Lung (tissue), 11 donors: ENCODE measurements at regions not wholly inside any gene's neighbourhood (a gene's known extent, or its start where the extent isn't known, plus 50 kb on each side); places are given as distances from the start of the nearest gene placed in this dataset.
A peak's percentile ranks its signal among the peaks of the same experiment; 100 is the strongest.

Experiments used
- ATAC-seq: fragments of 200-7000 bp; cut with Tn5 transposase; one replicate; pipeline ENCODE4 v1.9.1; 2020; ENCODE audit warnings: moderate number of reproducible peaks; ENCODE audit not compliant: insufficient read depth, low FRiP score
- DNase-seq, 3 donors: peaks; one replicate each; pipeline ENCODE4 v3.0.0-alpha.2; 2013 to 2017
- H3K27ac ChIP-seq, 2 donors: one replicate each; pipeline ENCODE4 v1.5.1; 2013; ENCODE audit warnings: mild to moderate bottlenecking in 2 of 2, moderate library complexity in 2 of 2, control low read depth in 1 of 2, inconsistent platforms in 1 of 2, low read depth in 1 of 2, low read length in 1 of 2
- H3K27me3 ChIP-seq, 3 donors: one replicate each; pipeline ENCODE4 v1.5.1; 2013; ENCODE audit warnings: low read length in 2 of 3; ENCODE audit not compliant: control insufficient read depth in 3 of 3, insufficient read depth in 3 of 3
- H3K36me3 ChIP-seq, 4 donors: one replicate each; pipeline ENCODE4 v1.5.1; 2013; ENCODE audit warnings: low read length in 4 of 4, mild to moderate bottlenecking in 1 of 4, moderate library complexity in 1 of 4; ENCODE audit not compliant: control insufficient read depth in 4 of 4, insufficient read depth in 4 of 4
- H3K4me1 ChIP-seq, 5 donors: one replicate each; pipeline ENCODE4 v1.5.1; 2013; ENCODE audit warnings: low read length in 5 of 5, mild to moderate bottlenecking in 2 of 5, moderate library complexity in 1 of 5; ENCODE audit not compliant: control insufficient read depth in 5 of 5, insufficient read depth in 5 of 5
- H3K4me3 ChIP-seq: one replicate; pipeline ENCODE4 v1.5.1; 2013; ENCODE audit warnings: mild to moderate bottlenecking, control low read depth, moderate library complexity
- H3K9ac ChIP-seq, 2 donors: one replicate each; pipeline ENCODE4 v1.5.1; 2013; ENCODE audit warnings: low read length in 2 of 2, control low read depth in 1 of 2; ENCODE audit not compliant: insufficient read depth in 1 of 2
- H3K9me3 ChIP-seq, 4 donors: one replicate each; pipeline ENCODE4 v1.5.1; 2013; ENCODE audit warnings: low read length in 3 of 4, mild to moderate bottlenecking in 1 of 4, moderate library complexity in 1 of 4; ENCODE audit not compliant: control insufficient read depth in 4 of 4, insufficient read depth in 3 of 4
- CTCF ChIP-seq: IDR thresholded peaks from 2 replicates; pipeline ENCODE4 v1.5.1; 2012; ENCODE audit warnings: mild to moderate bottlenecking; ENCODE audit errors: control extremely low read depth, extremely low read depth
- WGBS, 2 donors: extraction: QIAGEN DNeasy Blood & Tissue Kit; methylation state at CpG; one replicate each; pipeline ENCODE4 v1.1.7; 2013; 5-methylcytosine and 5-hydroxymethylcytosine counted together
- donor health status: control.
- donor health status: control.
- donor health status: Bipolar disorder and iron deficiency.
- donor health status: healthy.
- donor health status: DM: yes; HTN: yes; CAD: no.

GRCh38 chr1:54485416-54485815, 62.6 kb upstream of the ACOT11 start:
- no peak for TF ChIP-seq CTCF

GRCh38 chr1:54483875-54484437, 64.1 kb upstream of the ACOT11 start:
- no peak for TF ChIP-seq CTCF
- DNase-seq (no peak), ATAC-seq (no peak)
- Histone ChIP-seq H3K4me1 (peaks cover 5 to 54% (median 23%) of the 10 kb centered on the region in 5 donors), H3K27ac (no peak overlapping the region), H3K36me3 (no peaks in the 10 kb centered on the region), H3K4me3 (no peak overlapping the region), H3K9ac (no peak overlapping the region), H3K27me3 (no peaks in the 10 kb centered on the region), H3K9me3 (no peaks in the 10 kb centered on the region)
- 92 to 94% methylated on average over 11 of the region's 11 CpGs for WGBS, 2 donors

More at GRCh38 chr1:54485416-54485815, 62.6 kb upstream of the ACOT11 start:
- Histone ChIP-seq H3K9me3 (no peaks in the 10 kb centered on the region), H3K4me1 (peaks cover 5 to 52% (median 23%) of the 10 kb centered on the region in 5 donors), H3K9ac (peak overlapping the region in 1 of 2 donors; percentile 7), H3K4me3 (no peak overlapping the region), H3K27ac (no peak overlapping the region), H3K27me3 (no peaks in the 10 kb centered on the region), H3K36me3 (no peaks in the 10 kb centered on the region)
- peak; percentile 58 to 88 (median 86) for DNase-seq
- WGBS, 2 donors: 21 to 39% methylated on average over 5 of the region's 5 CpGs
- no peak for ATAC-seq

GRCh38 chr1:54481201-54481884, 66.7 kb upstream of the ACOT11 start:
- H3K4me3 ChIP-seq: no peak overlapping the region
- no peak for TF ChIP-seq CTCF
- WGBS, 2 donors: 68 to 71% methylated on average over 5 of the region's 5 CpGs
- H3K9me3 ChIP-seq: no peaks in the 10 kb centered on the region
- peaks cover 0 to 46% (median 17%) of the 10 kb centered on the region in 5 donors for H3K4me1 ChIP-seq
- H3K27me3 ChIP-seq: no peaks in the 10 kb centered on the region
- no peak overlapping the region for H3K27ac ChIP-seq
- DNase-seq (no peak), ATAC-seq (no peak)
- H3K36me3 ChIP-seq: no peaks in the 10 kb centered on the region
- H3K9ac ChIP-seq: no peak overlapping the region

- no peak overlapping the region for H3K9ac ChIP-seq
- no peaks in the 10 kb centered on the region for H3K36me3 ChIP-seq
- no peaks in the 10 kb centered on the region for H3K27me3 ChIP-seq
- ATAC-seq: no peak
- DNase-seq: peak; percentile 61 to 77 (median 71)
- H3K4me1 ChIP-seq: peaks cover 0 to 49% (median 18%) of the 10 kb centered on the region in 5 donors
- H3K27ac ChIP-seq: no peak overlapping the region
- peaks cover 0 to 1% (median 0%) of the 10 kb centered on the region in 4 donors for H3K9me3 ChIP-seq
- no peak overlapping the region for H3K4me3 ChIP-seq
- 11 to 21% methylated on average over 4 of the region's 4 CpGs for WGBS, 2 donors
- no peak for TF ChIP-seq CTCF
Measured at GRCh38 chr1:54480525-54480848, 67.5 kb upstream of the ACOT11 start.
